Upper lobe of left lung (tissue), 6 donors: ENCODE measurements at regions not wholly inside any gene's neighbourhood (a gene's known extent, or its start where the extent isn't known, plus 50 kb on each side); places are given as distances from the start of the nearest gene placed in this dataset.
"Not testable (repeated sequence)": the region's sequence is repeated elsewhere in the genome, so short reads cannot be mapped to it uniquely, and the experiment has no call there.

Experiments used
- ATAC-seq, 2 donors: fragments of 200-7000 bp; cut with Tn5 transposase; one replicate each; pipeline ENCODE4 v1.9.1; 2022; ENCODE audit warnings: mild to moderate bottlenecking in 2 of 2, moderate library complexity in 2 of 2; ENCODE audit not compliant: low FRiP score in 2 of 2
- DNase-seq, 2 donors: peaks; one replicate each; pipeline ENCODE4 v3.0.0-alpha.2; 2019 to 2020
- H3K27ac ChIP-seq, 4 donors: fragments of 200-600 bp; sonication (generic); one replicate each; pipeline ENCODE4 v1.5.1; 2016 to 2019
- H3K27me3 ChIP-seq, 4 donors: fragments of 200-600 bp; sonication (generic); one replicate each; pipeline ENCODE4 v1.5.1; 2017 to 2019
- H3K36me3 ChIP-seq, 4 donors: fragments of 200-600 bp; sonication (generic); one replicate each; pipeline ENCODE4 v1.5.1; 2016 to 2019
- H3K4me1 ChIP-seq, 4 donors: fragments of 200-600 bp; sonication (generic); one replicate each; pipeline ENCODE4 v1.5.1; 2018 to 2019
- H3K4me3 ChIP-seq, 4 donors: fragments of 200-600 bp; sonication (generic); one replicate each; pipeline ENCODE4 v1.5.1; 2017 to 2019; ENCODE audit warnings: mild to moderate bottlenecking in 2 of 4, moderate library complexity in 1 of 4
- H3K9me3 ChIP-seq, 4 donors: fragments of 200-600 bp; sonication (generic); one replicate each; pipeline ENCODE4 v1.5.1; 2018 to 2019
- EP300 ChIP-seq, 4 donors: sonication (generic); formaldehyde crosslinking; IDR thresholded peaks; one replicate each; pipeline ENCODE4 v1.5.1; 2017; ENCODE audit warnings: antibody characterized with exemption in 4 of 4, control low read depth in 2 of 4
- POLR2A ChIP-seq, 4 donors: fragments of 450-650 bp; IDR thresholded peaks; one replicate each; pipeline ENCODE4 v1.5.1; 2016 to 2017; ENCODE audit warnings: antibody characterized with exemption in 4 of 4, mild to moderate bottlenecking in 2 of 4
- POLR2AphosphoS5 ChIP-seq, 2 donors: sonication (generic); formaldehyde crosslinking; IDR thresholded peaks; one replicate each; pipeline ENCODE4 v1.5.1; 2017; ENCODE audit warnings: antibody characterized with exemption in 2 of 2
- WGBS, 2 donors: methylation state at CpG; one replicate each; pipeline ENCODE4 v1.1.5; 2017 to 2018; 5-methylcytosine and 5-hydroxymethylcytosine counted together
- TF ChIP-seq, protein P1 (sequence below), 6 experiments: fragments of 450-650 bp in 4 of 6; fragments of 200-600 bp in 2 of 6; sonication (generic) in 2 of 6; IDR thresholded peaks; one replicate each; pipeline ENCODE4 v1.5.1; 2016 to 2019; ENCODE audit warnings: antibody characterized with exemption in 6 of 6
- donor health status: DM: no; HTN: no; CAD: no; lungs with moderate emphysema.
- donor health status: DM: no; HTN: yes; CAD: no; lungs with severe emphysema.

DNA sequence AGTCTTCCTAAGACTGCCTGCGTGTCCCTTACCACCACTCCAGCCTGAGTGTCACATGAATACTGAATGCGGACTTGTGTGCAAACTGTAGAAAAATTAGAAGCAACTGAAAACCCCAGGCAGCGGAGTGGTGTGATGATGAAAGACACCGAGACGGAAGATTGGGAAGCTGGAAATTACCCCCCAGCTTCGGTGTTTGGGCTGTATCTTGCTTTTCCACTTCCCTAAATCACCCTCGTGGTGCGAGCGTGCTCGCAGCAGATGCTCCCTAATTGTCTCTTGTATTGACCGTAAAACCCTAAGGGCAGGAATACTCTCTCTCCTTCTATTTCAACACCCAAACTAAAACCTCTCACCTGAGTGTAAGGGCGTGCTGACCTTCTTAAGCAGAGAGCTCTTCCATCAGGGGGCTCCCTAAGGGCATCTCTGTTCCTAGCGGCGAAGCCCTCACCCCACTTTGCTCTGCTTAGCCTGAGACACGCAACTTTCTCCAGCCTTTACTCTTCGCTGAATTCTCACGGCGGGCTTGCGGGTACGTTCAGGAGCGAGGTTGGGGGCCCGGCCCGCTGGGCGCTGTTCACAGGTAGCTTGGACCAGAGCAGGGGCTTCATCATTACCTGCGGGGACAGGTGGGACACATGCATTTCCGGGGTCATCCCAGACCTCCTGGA lies 62.4 kb downstream of the CRYBB2 start:
- H3K9me3 ChIP-seq = no peaks in the 10 kb centered on the region
- ATAC-seq (no peak), DNase-seq (peak in 1 of 2 donors; percentile 57)
- H3K4me3 ChIP-seq = no peak overlapping the region
- peaks cover 0 to 15% (median 6%) of the 10 kb centered on the region in 4 donors for H3K4me1 ChIP-seq
- H3K36me3 ChIP-seq = no peaks in the 10 kb centered on the region
- H3K27ac ChIP-seq = no peak overlapping the region
- TF ChIP-seq EP300 (IDR thresholded peaks at IDR 0.05) (no peak), POLR2AphosphoS5 (IDR thresholded peaks at IDR 0.05) (no peak), POLR2A (IDR thresholded peaks at IDR 0.05) (no peak)
- TF ChIP-seq, protein P1, sequence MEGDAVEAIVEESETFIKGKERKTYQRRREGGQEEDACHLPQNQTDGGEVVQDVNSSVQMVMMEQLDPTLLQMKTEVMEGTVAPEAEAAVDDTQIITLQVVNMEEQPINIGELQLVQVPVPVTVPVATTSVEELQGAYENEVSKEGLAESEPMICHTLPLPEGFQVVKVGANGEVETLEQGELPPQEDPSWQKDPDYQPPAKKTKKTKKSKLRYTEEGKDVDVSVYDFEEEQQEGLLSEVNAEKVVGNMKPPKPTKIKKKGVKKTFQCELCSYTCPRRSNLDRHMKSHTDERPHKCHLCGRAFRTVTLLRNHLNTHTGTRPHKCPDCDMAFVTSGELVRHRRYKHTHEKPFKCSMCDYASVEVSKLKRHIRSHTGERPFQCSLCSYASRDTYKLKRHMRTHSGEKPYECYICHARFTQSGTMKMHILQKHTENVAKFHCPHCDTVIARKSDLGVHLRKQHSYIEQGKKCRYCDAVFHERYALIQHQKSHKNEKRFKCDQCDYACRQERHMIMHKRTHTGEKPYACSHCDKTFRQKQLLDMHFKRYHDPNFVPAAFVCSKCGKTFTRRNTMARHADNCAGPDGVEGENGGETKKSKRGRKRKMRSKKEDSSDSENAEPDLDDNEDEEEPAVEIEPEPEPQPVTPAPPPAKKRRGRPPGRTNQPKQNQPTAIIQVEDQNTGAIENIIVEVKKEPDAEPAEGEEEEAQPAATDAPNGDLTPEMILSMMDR (IDR thresholded peaks at IDR 0.05) = no peak
- 16 to 17% methylated on average over 25 to 26 of the region's 26 CpGs for WGBS, 2 donors
- peaks cover 0 to 25% (median 15%) of the 10 kb centered on the region in 4 donors for H3K27me3 ChIP-seq

DNA sequence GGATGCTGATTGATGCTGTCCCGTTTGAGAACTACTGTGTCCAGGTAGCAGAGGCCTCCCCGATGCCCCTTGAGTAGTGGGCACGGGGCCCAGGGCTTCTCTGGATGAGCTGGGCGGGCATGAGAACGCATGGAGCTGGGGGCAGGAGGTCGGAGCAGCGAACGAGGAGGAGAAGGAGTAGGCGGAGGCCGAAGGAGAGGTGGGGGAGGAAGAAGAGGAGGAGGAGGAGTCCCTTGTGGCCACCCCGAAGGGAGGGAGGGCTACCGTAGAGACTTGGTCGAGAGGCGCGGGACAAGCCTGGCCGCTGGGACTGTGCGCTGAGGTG lies 62.9 kb downstream of the CRYBB2 start:
- H3K27me3 ChIP-seq = peaks cover 0 to 25% (median 15%) of the 10 kb centered on the region in 4 donors

DNA sequence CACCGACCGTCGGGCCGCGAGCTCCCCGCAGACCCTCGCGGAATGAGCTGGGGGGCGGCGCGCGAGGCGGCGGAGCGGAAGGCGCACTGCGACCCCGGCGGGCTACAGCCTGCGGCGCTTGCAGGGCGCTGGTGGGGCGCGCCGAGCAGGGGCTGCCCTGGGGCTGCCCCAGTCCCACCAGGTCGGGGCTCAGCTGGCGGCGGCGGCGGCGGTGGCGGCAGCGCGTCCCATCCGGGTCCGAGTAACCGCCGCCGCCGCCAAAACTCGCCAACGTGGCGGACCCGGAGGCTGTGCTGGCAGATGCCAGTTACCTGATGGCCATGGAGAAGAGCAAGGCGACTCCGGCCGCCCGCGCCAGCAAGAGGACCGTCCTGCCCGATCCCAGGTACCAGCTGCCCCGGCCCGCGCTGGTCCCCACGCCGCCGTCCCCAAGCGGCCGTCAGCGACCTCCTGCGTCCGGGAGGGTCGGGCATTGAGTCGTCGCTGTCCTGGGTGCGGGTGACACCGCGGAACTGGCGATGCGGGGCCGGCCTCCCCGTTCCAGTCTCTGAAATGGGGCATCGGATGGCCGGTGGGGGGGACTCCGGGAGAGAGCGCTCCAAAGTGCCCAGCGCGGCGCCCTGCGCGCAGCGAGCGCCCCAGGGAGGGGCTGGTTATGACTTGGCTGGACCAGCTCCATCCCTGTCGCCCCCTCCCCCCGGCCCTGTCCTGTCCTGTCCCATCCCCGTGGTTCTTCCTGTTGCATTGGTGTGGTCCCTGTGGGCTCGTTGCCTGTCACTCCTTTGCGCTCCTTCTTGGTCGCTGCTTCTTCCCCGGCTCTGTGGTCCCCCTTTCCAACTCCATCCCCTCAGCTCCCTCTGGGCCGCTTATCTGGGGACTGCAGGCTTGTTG lies 63.5 kb downstream of the CRYBB2 start:
- WGBS, 2 donors = 0 to 1% methylated on average over 9 to 21 of the region's 91 CpGs
- H3K4me1 ChIP-seq = peaks cover 0 to 15% (median 6%) of the 10 kb centered on the region in 4 donors
- no peak overlapping the region for H3K27ac ChIP-seq
- H3K27me3 ChIP-seq = peaks cover 0 to 25% (median 15%) of the 10 kb centered on the region in 4 donors
- no peaks in the 10 kb centered on the region for H3K9me3 ChIP-seq
- TF ChIP-seq POLR2AphosphoS5 (IDR thresholded peaks at IDR 0.05) = no peak
- TF ChIP-seq POLR2A (IDR thresholded peaks at IDR 0.05) = no peak
- no peak for TF ChIP-seq EP300 (IDR thresholded peaks at IDR 0.05)
- TF ChIP-seq, protein P1 (IDR thresholded peaks at IDR 0.05) = no peak
- DNase-seq (peak in 1 of 2 donors; percentile 80), ATAC-seq (no peak)
- no peaks in the 10 kb centered on the region for H3K36me3 ChIP-seq
- H3K4me3 ChIP-seq = no peak overlapping the region

More for the DNA sequence above, 62.9 kb downstream of the CRYBB2 start:
- Histone ChIP-seq H3K27ac (no peak overlapping the region), H3K9me3 (no peaks in the 10 kb centered on the region), H3K36me3 (no peaks in the 10 kb centered on the region), H3K4me3 (no peak overlapping the region), H3K4me1 (peaks cover 0 to 15% (median 6%) of the 10 kb centered on the region in 4 donors)
- no peak for DNase-seq
- WGBS, 2 donors = 2 to 3% methylated on average over 16 to 17 of the region's 17 CpGs
- ATAC-seq = no peak
- TF ChIP-seq POLR2A (IDR thresholded peaks at IDR 0.05) = no peak
- no peak for TF ChIP-seq POLR2AphosphoS5 (IDR thresholded peaks at IDR 0.05)
- no peak for TF ChIP-seq EP300 (IDR thresholded peaks at IDR 0.05)
- TF ChIP-seq, protein P1 (IDR thresholded peaks at IDR 0.05) = no peak

DNA sequence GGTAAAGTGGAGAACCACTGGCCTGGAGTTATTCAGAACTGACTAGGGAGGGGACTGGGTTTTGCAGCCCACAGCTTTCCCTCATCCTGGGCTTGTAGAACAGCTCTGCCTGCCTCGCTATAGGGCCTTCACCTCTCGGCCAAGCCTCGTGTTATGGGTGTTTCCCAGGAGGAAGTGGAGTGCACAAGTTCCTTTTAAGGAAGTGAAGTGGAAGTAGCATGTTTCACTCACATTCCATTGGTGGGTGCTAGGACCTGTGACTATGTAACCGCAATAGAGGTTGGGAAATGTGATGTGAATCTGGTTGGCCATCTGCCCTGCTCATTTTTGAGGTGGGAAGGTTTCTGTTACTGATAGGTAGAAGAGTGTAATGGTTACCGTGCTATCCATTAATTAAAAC lies 69.0 kb downstream of the CRYBB2 start:
- H3K27me3 ChIP-seq, H3K4me1 ChIP-seq, H3K4me3 ChIP-seq, H3K27ac ChIP-seq, H3K36me3 ChIP-seq, ATAC-seq, DNase-seq, H3K9me3 ChIP-seq: not testable (repeated sequence)
- WGBS, 2 donors = 73 to 76% methylated on average over 1 to 2 of the region's 5 CpGs

DNA sequence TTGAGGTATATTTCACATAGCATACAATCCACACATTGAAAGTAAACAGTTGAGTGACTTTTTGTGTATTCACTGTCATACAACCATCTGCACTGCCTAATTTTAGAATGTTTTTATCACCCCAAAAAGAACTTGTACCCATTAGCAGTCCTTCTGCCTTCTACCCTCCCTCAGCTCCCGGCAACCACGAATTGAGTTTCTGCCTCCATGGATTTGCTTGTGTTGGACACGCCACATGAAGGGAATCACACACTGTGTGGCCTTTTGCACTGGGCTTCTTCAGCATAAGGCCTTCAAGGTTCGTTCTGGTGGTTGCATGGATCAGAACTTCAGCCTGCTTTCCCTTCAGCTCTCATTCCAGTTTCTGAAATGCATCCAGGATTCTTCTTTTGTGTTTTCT lies 82.5 kb downstream of the CRYBB2 start:
- H3K27me3 ChIP-seq, DNase-seq, H3K4me3 ChIP-seq, H3K9me3 ChIP-seq, ATAC-seq, H3K4me1 ChIP-seq, H3K36me3 ChIP-seq, H3K27ac ChIP-seq: not testable (repeated sequence)
- 83 to 85% methylated on average over 4 of the region's 4 CpGs for WGBS, 2 donors

DNA sequence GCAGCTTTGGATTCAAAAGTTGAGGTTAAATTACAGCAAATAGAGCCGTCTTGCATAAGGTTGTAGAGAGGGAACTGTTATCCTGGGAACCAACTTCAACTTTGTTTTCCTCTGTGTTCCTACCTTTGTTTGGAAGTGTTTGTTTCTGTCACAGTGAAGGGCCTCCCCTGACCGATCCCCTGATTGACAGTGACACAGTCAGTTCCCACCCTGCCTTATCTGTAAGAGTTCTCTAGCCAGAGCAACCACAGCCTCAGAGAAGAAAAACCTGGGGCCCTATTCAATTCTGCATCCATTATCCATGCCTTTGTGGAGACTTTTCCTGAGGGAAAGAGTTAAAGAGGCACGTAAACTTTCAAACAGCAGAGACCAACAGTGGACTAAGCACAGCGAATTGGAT lies 90.1 kb downstream of the CRYBB2 start:
- WGBS, 2 donors = 18 to 50% methylated on average over 1 of the region's 4 CpGs
- not testable (repeated sequence) for H3K27me3 ChIP-seq, H3K36me3 ChIP-seq, H3K4me3 ChIP-seq, DNase-seq, ATAC-seq, H3K4me1 ChIP-seq, H3K27ac ChIP-seq, H3K9me3 ChIP-seq

DNA sequence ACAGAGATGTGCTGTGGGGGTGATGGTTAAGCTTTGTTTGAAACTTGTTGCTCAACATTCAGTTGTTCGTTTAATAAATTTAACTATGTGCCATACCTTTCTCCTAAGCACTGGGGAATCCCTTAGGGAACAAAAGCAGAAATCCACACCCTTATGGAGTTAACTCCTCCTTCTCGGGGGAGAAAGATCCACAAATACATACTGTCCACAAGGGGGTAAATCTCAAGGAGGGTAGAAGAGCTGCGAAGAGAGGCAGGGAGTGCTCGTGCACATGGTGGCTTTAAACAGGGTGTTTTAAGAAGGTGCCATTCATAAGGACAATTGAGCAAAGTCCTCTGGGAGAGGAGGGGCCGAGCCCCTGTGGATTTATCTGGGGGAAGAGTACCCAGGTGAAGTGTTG lies 92.5 kb downstream of the CRYBB2 start:
- not testable (repeated sequence) for DNase-seq, H3K27me3 ChIP-seq, H3K9me3 ChIP-seq, H3K4me1 ChIP-seq, H3K27ac ChIP-seq, H3K4me3 ChIP-seq, H3K36me3 ChIP-seq, ATAC-seq
- 44 to 68% methylated on average over 1 to 2 of the region's 5 CpGs for WGBS, 2 donors
